HFF-Myc (cell line): ENCODE measurements at regions not wholly inside any gene's neighbourhood (a gene's known extent, or its start where the extent isn't known, plus 50 kb on each side); places are given as distances from the start of the nearest gene placed in this dataset.

Experiments used
- DNase-seq: peaks from one replicate; pipeline ENCODE4 v3.0.0-alpha.2; 2011; ENCODE audit warnings: low read depth; ENCODE audit errors: extremely low read depth
- H3K4me3 ChIP-seq: replicated peaks from 2 replicates; pipeline ENCODE4 v1.5.1; 2011; ENCODE audit warnings: low read depth, mild to moderate bottlenecking, control low read depth, low read length
- CTCF ChIP-seq: IDR thresholded peaks from 2 replicates; pipeline ENCODE4 v1.5.1; 2012; ENCODE audit warnings: mild to moderate bottlenecking, low read depth, low read length, control low read depth; ENCODE audit errors: missing control alignments

GRCh38 chr2:58585233-58585632 lies 344.1 kb upstream of the FANCL start:
- no peak for DNase-seq
- TF ChIP-seq CTCF = no peak
- H3K4me3 ChIP-seq = no peak overlapping the region

GRCh38 chr2:58584606-58585118 lies 343.5 kb upstream of the FANCL start:
- no peak for TF ChIP-seq CTCF
- DNase-seq = no peak
- H3K4me3 ChIP-seq = no peak overlapping the region

- no peak for DNase-seq
- no peak overlapping the region for H3K4me3 ChIP-seq
- TF ChIP-seq CTCF = no peak
Observed at GRCh38 chr2:58578276-58578675, 337.2 kb upstream of the FANCL start.

GRCh38 chr2:58574873-58575272 lies 333.7 kb upstream of the FANCL start:
- no peak overlapping the region for H3K4me3 ChIP-seq

GRCh38 chr2:58572731-58573130 lies 331.6 kb upstream of the FANCL start:
- no peak for TF ChIP-seq CTCF
- DNase-seq = no peak
- no peak overlapping the region for H3K4me3 ChIP-seq

More at GRCh38 chr2:58574873-58575272, 333.7 kb upstream of the FANCL start:
- no peak for TF ChIP-seq CTCF
- DNase-seq = no peak

GRCh38 chr2:58571181-58571852 lies 330.2 kb upstream of the FANCL start:
- H3K4me3 ChIP-seq = no peak overlapping the region
- TF ChIP-seq CTCF = peak; percentile 72
- peak; percentile 56 for DNase-seq
